Neural cell (in vitro differentiated cells): ENCODE measurements at regions not wholly inside any gene's neighbourhood (a gene's known extent, or its start where the extent isn't known, plus 50 kb on each side); places are given as distances from the start of the nearest gene placed in this dataset.

ENCODE experiments used
- H2AFZ ChIP-seq: fragments of 200-600, 300-800 bp; sonication (generic), shearing (Covaris generic); 2 replicates; pipeline ENCODE4 v1.6.0; 2014; ENCODE audit warnings: low read depth, mild to moderate bottlenecking, antibody characterized with exemption, low read length, moderate library complexity
- H3F3A ChIP-seq: fragments of 200-600 bp; shearing (Covaris generic); 2 replicates; pipeline ENCODE4 v1.6.1; 2016; ENCODE audit warnings: mild to moderate bottlenecking, moderate library complexity, mixed read lengths, antibody characterized with exemption, low read length; ENCODE audit not compliant: insufficient read depth, poor library complexity, severe bottlenecking
- H3K27ac ChIP-seq: fragments of 200-600, 300-800 bp; sonication (generic), shearing (Covaris generic); 2 replicates; pipeline ENCODE4 v1.5.1; 2014; ENCODE audit warnings: mild to moderate bottlenecking, low read length, moderate library complexity
- H3K27me3 ChIP-seq: fragments of 300-800, 200-600 bp; sonication (generic), shearing (Covaris generic); 2 replicates; pipeline ENCODE4 v1.6.0; 2014; ENCODE audit warnings: mild to moderate bottlenecking, low read depth, low read length, moderate library complexity; ENCODE audit not compliant: insufficient read depth
- H3K36me3 ChIP-seq: fragments of 300-800, 200-600 bp; sonication (generic), shearing (Covaris generic); 2 replicates; pipeline ENCODE4 v1.5.1; 2014; ENCODE audit warnings: mild to moderate bottlenecking, antibody characterized with exemption, low read length, moderate library complexity; ENCODE audit not compliant: insufficient read depth
- H3K4me2 ChIP-seq: fragments of 300-800, 200-600 bp; sonication (generic), shearing (Covaris generic); 2 replicates; pipeline ENCODE4 v1.6.0; 2014; ENCODE audit warnings: mild to moderate bottlenecking, low read length
- H3K4me3 ChIP-seq: fragments of 300-800, 200-600 bp; sonication (generic), shearing (Covaris generic); 2 replicates; pipeline ENCODE4 v1.5.1; 2014; ENCODE audit warnings: mild to moderate bottlenecking, low read length, moderate library complexity
- H3K79me2 ChIP-seq: fragments of 200-600 bp; shearing (Covaris generic); replicated peaks from 2 replicates; pipeline ENCODE4 v1.6.0; 2014; ENCODE audit warnings: mild to moderate bottlenecking, low read length, moderate library complexity; ENCODE audit not compliant: insufficient read depth
- H3K9ac ChIP-seq: fragments of 300-800, 200-600 bp; sonication (generic), shearing (Covaris generic); 2 replicates; pipeline ENCODE4 v1.6.1; 2016; ENCODE audit warnings: mild to moderate bottlenecking, low read length, mixed read lengths
- H3K9me2 ChIP-seq: fragments of 200-600 bp; shearing (Covaris generic); 2 replicates; pipeline ENCODE4 v1.6.1; 2016; ENCODE audit warnings: mild to moderate bottlenecking, low read length, mixed read lengths; ENCODE audit not compliant: insufficient read depth
- H3K9me3 ChIP-seq: fragments of 200-600, 300-800 bp; sonication (generic), shearing (Covaris generic); 2 replicates; pipeline ENCODE4 v1.6.1; 2016; ENCODE audit warnings: mild to moderate bottlenecking, mixed run types, low read length, moderate library complexity, mixed read lengths
- H4K20me1 ChIP-seq: fragments of 200-600 bp; shearing (Covaris generic); 2 replicates; pipeline ENCODE4 v1.6.1; 2016; ENCODE audit warnings: mild to moderate bottlenecking, mixed run types; ENCODE audit not compliant: insufficient read depth
- CTCF ChIP-seq: fragments of 450-650 bp; IDR thresholded peaks from 2 replicates; pipeline ENCODE4 v1.5.1; 2014; ENCODE audit warnings: antibody characterized with exemption, mild to moderate bottlenecking, moderate library complexity; ENCODE audit not compliant: poor library complexity, severe bottlenecking
- EP300 ChIP-seq: fragments of 450-650 bp; conservative IDR thresholded peaks from 2 replicates; pipeline ENCODE4 v1.6.1; 2014; ENCODE audit warnings: antibody characterized with exemption, mild to moderate bottlenecking, moderate library complexity; ENCODE audit not compliant: poor library complexity, severe bottlenecking
- EZH2 ChIP-seq: fragments of 200-600, 300-800 bp; shearing (Covaris generic), sonication (generic); IDR thresholded peaks from 2 replicates; pipeline ENCODE4 v1.6.1; 2014; ENCODE audit warnings: antibody characterized with exemption, low read length, borderline replicate concordance, mild to moderate bottlenecking; ENCODE audit not compliant: insufficient read depth, poor library complexity, severe bottlenecking
- MXI1 ChIP-seq: fragments of 450-650 bp; conservative IDR thresholded peaks from 2 replicates; pipeline ENCODE4 v1.6.1; 2014; ENCODE audit warnings: antibody characterized with exemption, mild to moderate bottlenecking; ENCODE audit not compliant: poor library complexity, severe bottlenecking
- POLR2AphosphoS5 ChIP-seq: IDR thresholded peaks from 2 replicates; pipeline ENCODE4 v1.6.1; 2012
- RAD21 ChIP-seq: fragments of 450-650 bp; conservative IDR thresholded peaks from 2 replicates; pipeline ENCODE4 v1.6.1; 2014; ENCODE audit warnings: antibody characterized with exemption, mild to moderate bottlenecking, moderate library complexity
- SMC3 ChIP-seq: fragments of 450-650 bp; conservative IDR thresholded peaks from 2 replicates; pipeline ENCODE4 v1.6.1; 2014; ENCODE audit warnings: antibody characterized with exemption, mild to moderate bottlenecking, moderate library complexity; ENCODE audit not compliant: poor library complexity
- TAF1 ChIP-seq: IDR thresholded peaks from 2 replicates; pipeline ENCODE4 v1.6.1; 2012; ENCODE audit warnings: low read depth
- TF ChIP-seq, protein P1 (sequence below): IDR thresholded peaks from 2 replicates; pipeline ENCODE4 v1.6.1; 2012; ENCODE audit warnings: borderline replicate concordance

DNA sequence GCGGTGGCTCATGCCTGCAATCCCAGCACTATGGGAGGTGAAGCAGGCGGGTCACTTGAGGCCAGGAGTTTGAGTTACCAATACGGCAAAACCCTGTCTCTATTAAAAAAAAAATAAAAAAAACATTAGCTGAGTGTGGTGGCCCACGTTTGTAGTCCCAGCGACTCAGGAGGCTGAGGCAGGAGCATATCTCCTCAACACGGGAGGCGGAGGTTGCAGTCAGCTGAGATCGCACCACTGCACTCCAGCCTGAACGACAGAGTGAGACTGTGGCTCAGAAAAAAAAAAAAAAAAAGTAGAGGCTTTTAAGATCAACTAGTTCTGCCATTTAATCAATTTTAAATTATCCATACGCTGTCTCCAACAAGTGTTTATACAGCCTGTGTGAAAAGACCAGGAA lies 1130.3 kb downstream of the PCDH9 start:
- Histone ChIP-seq H3K4me2 (no peak overlapping the region), H3F3A (no peaks in the 10 kb centered on the region), H3K79me2 (no peaks in the 10 kb centered on the region), H3K27ac (no peak overlapping the region), H3K9me3 (no peaks in the 10 kb centered on the region), H3K27me3 (no peaks in the 10 kb centered on the region), H3K9ac (no peak overlapping the region), H3K9me2 (no peaks in the 10 kb centered on the region), H2AFZ (no peak overlapping the region), H3K36me3 (no peaks in the 10 kb centered on the region), H3K4me3 (no peak overlapping the region), H4K20me1 (no peaks in the 10 kb centered on the region)
- no peak for TF ChIP-seq EZH2
- TF ChIP-seq POLR2AphosphoS5: no peak
- no peak for TF ChIP-seq MXI1
- no peak for TF ChIP-seq SMC3
- no peak for TF ChIP-seq CTCF
- TF ChIP-seq RAD21: no peak
- TF ChIP-seq, protein P1, sequence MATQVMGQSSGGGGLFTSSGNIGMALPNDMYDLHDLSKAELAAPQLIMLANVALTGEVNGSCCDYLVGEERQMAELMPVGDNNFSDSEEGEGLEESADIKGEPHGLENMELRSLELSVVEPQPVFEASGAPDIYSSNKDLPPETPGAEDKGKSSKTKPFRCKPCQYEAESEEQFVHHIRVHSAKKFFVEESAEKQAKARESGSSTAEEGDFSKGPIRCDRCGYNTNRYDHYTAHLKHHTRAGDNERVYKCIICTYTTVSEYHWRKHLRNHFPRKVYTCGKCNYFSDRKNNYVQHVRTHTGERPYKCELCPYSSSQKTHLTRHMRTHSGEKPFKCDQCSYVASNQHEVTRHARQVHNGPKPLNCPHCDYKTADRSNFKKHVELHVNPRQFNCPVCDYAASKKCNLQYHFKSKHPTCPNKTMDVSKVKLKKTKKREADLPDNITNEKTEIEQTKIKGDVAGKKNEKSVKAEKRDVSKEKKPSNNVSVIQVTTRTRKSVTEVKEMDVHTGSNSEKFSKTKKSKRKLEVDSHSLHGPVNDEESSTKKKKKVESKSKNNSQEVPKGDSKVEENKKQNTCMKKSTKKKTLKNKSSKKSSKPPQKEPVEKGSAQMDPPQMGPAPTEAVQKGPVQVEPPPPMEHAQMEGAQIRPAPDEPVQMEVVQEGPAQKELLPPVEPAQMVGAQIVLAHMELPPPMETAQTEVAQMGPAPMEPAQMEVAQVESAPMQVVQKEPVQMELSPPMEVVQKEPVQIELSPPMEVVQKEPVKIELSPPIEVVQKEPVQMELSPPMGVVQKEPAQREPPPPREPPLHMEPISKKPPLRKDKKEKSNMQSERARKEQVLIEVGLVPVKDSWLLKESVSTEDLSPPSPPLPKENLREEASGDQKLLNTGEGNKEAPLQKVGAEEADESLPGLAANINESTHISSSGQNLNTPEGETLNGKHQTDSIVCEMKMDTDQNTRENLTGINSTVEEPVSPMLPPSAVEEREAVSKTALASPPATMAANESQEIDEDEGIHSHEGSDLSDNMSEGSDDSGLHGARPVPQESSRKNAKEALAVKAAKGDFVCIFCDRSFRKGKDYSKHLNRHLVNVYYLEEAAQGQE: no peak
- TF ChIP-seq EP300: no peak
- no peak for TF ChIP-seq TAF1

- H3K36me3 ChIP-seq: no peaks in the 10 kb centered on the region
- H3K4me3 ChIP-seq: no peak overlapping the region
- H3K9me3 ChIP-seq: no peaks in the 10 kb centered on the region
- TF ChIP-seq CTCF (no peak), TAF1 (no peak), POLR2AphosphoS5 (no peak), MXI1 (no peak), EZH2 (no peak), SMC3 (no peak), RAD21 (no peak), EP300 (no peak)
- TF ChIP-seq, protein P1: no peak
- H3K4me2 ChIP-seq: no peak overlapping the region
- H3K27ac ChIP-seq: no peak overlapping the region
- H3K27me3 ChIP-seq: no peaks in the 10 kb centered on the region
- no peaks in the 10 kb centered on the region for H4K20me1 ChIP-seq
- H3F3A ChIP-seq: no peaks in the 10 kb centered on the region
- no peak overlapping the region for H3K9ac ChIP-seq
- H3K9me2 ChIP-seq: no peaks in the 10 kb centered on the region
- no peaks in the 10 kb centered on the region for H3K79me2 ChIP-seq
- H2AFZ ChIP-seq: no peak overlapping the region
Observed at GRCh38 chr13:66098931-66099628, 1131.1 kb downstream of the PCDH9 start.
